Fibroblast of villous mesenchyme (primary cell): ENCODE measurements at regions not wholly inside any gene's neighbourhood (a gene's known extent, or its start where the extent isn't known, plus 50 kb on each side); places are given as distances from the start of the nearest gene placed in this dataset.

Source experiments
- DNase-seq: peaks from one replicate; pipeline ENCODE4 v3.0.0-alpha.2; 2010; ENCODE audit warnings: low read depth
- H3K4me3 ChIP-seq: 2 replicates; pipeline ENCODE4 v1.5.1; 2011; ENCODE audit warnings: low read depth, mild to moderate bottlenecking, low read length
- TF ChIP-seq, protein P1 (sequence below): IDR thresholded peaks from 2 replicates; pipeline ENCODE4 v1.5.1; 2012; ENCODE audit warnings: low read depth, mild to moderate bottlenecking, low read length; ENCODE audit not compliant: insufficient read depth

- H3K4me3 ChIP-seq = no peak overlapping the region
- no peak for DNase-seq
- TF ChIP-seq, protein P1, sequence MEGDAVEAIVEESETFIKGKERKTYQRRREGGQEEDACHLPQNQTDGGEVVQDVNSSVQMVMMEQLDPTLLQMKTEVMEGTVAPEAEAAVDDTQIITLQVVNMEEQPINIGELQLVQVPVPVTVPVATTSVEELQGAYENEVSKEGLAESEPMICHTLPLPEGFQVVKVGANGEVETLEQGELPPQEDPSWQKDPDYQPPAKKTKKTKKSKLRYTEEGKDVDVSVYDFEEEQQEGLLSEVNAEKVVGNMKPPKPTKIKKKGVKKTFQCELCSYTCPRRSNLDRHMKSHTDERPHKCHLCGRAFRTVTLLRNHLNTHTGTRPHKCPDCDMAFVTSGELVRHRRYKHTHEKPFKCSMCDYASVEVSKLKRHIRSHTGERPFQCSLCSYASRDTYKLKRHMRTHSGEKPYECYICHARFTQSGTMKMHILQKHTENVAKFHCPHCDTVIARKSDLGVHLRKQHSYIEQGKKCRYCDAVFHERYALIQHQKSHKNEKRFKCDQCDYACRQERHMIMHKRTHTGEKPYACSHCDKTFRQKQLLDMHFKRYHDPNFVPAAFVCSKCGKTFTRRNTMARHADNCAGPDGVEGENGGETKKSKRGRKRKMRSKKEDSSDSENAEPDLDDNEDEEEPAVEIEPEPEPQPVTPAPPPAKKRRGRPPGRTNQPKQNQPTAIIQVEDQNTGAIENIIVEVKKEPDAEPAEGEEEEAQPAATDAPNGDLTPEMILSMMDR = no peak
Measured at GRCh38 chr5:109570362-109570874, 119.3 kb upstream of the MAN2A1 start.

DNA sequence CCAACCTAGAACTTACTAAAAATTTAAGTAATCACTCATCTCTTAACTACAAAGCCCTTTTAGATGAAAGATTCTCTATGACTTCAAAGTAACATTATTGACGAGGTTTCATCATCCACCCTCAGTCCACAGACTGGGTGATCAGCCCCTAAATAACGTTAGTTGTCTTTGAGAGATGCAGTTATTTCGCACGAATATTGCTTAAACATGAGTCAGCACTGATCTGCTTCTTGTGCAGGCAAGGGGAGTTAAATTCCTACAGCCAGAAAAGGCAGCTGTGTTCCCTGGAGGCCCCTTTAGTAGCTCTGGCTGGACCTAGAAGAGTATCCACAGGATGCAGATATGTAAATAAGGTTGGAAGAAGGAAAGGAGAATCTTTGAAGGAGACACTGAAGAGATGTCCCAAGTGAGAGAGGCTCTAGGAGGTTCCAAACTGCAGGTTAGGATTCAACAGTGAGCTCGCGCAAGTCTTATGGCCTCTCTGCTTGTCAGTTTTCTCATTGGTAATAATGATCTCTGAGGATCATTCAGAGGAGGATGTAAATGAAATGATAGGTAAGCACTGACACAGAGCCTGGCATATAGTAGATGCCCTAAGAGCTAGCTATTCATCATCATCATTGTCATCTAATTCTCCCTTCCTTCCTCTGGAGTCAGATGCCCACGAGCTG lies 122.2 kb upstream of the MAN2A1 start:
- peak; percentile 87 for DNase-seq
- no peak overlapping the region for H3K4me3 ChIP-seq
- TF ChIP-seq, protein P1 = no peak

GRCh38 chr5:109566361-109566760 lies 123.4 kb upstream of the MAN2A1 start:
- no peak overlapping the region for H3K4me3 ChIP-seq
- DNase-seq = no peak
- TF ChIP-seq, protein P1 = no peak

DNA sequence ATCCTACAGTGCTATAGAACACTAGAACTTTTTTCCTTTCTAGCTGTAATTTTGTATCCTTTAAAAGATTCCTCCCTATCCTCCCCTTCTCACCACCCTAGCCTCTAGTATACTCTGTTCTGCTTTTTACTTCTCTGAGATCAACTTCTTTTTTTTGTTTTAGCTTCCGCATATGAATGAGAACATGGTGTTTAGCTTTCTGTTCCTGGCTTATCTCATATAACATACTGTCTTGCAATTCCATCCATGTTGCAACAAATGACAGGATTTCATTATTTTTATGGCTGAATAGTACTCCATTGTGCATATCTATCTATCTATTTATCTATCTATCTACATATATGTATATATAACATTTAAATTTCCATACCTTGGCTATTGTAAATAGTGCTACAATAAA lies 126.0 kb upstream of the MAN2A1 start:
- no peak overlapping the region for H3K4me3 ChIP-seq
- TF ChIP-seq, protein P1 = no peak

DNA sequence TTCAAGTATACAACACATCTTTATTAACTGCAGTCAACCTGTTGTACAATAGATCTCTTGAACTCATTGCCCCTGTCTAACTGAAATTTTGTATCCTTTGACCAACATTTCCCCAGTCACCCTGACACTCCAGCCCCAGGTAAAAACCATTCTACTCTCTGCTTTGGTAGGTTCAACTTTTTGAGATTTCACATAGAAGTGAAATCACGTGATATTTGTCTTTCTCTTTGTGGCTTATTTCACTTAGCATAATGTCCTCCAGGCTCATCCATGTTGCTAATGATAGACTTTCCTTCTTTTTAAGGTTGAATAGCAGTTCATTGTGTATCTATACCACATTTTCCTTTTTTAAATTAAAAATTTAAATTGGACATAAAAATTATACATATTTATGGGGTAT lies 126.5 kb upstream of the MAN2A1 start:
- TF ChIP-seq, protein P1 = no peak
- H3K4me3 ChIP-seq = no peak overlapping the region
- DNase-seq = no peak

More for the DNA sequence above, 126.0 kb upstream of the MAN2A1 start:
- DNase-seq = no peak

DNA sequence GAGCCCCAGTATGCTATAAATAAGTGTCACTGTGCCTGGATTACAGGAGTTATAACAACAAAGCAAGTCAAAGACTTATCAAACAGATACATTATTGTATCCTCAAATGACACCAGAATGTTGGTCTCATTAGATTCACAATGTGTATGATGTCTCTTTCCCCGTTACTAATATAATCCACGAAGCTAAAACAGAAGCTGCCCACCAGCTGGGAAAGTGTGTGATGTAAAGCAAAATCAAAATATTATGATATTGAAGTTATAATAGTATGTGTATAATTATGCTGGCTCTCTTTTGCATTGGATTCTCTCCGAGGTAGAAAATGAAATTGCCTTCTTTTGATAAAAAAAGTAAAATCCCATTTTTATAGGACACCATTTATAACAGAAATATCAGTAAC lies 127.3 kb upstream of the MAN2A1 start:
- no peak for DNase-seq
- TF ChIP-seq, protein P1 = no peak
- H3K4me3 ChIP-seq = no peak overlapping the region

GRCh38 chr5:109561447-109561846 lies 128.3 kb upstream of the MAN2A1 start:
- TF ChIP-seq, protein P1 = no peak
- H3K4me3 ChIP-seq = no peak overlapping the region
- DNase-seq = no peak
